ENCODE measurements at regions not wholly inside any gene's neighbourhood (a gene's known extent, or its start where the extent isn't known, plus 50 kb on each side); places are given as distances from the start of the nearest gene placed in this dataset.

- TF ChIP-seq CTCF (IDR thresholded peaks at IDR 0.05): no peak
- no peak for TF ChIP-seq EP300 (IDR thresholded peaks at IDR 0.05)
- no peak for TF ChIP-seq POLR2AphosphoS5 (IDR thresholded peaks at IDR 0.05)
- no peak for TF ChIP-seq POLR2A (IDR thresholded peaks at IDR 0.05; ENCODE audit: low read depth)
- Histone ChIP-seq H3K36me3 (no peaks in the 10 kb centered on the region), H3K4me3 (no peak overlapping the region), H3K4me1 (peaks cover 0 to 4% (median 0%) of the 10 kb centered on the region in 4 donors), H3K9me3 (no peaks in the 10 kb centered on the region), H3K27me3 (no peaks in the 10 kb centered on the region), H3K27ac (replicated peaks in 1 of 4) (no peak overlapping the region)
- no peak for DNase-seq (ENCODE audit: extremely low spot score)
- 77% methylated on average over 4 of the region's 4 CpGs for WGBS
- intact Hi-C loops (cut with DNase I): no loop called here
Measured at GRCh38 chr12:127896661-127897060, 370.3 kb upstream of the TMEM132C start.

GRCh38 chr12:127898616-127899015 lies 368.4 kb upstream of the TMEM132C start:
- intact Hi-C loops (cut with DNase I): no loop called here
- WGBS: 86% methylated on average over 14 of the region's 14 CpGs
- TF ChIP-seq EP300 (IDR thresholded peaks at IDR 0.05): no peak

GRCh38 chr12:127899971-127900370 lies 367.0 kb upstream of the TMEM132C start:
- intact Hi-C loops (cut with DNase I): no loop called here
- 70% methylated on average over 5 of the region's 5 CpGs for WGBS
- DNase-seq (ENCODE audit: extremely low spot score): no peak
- Histone ChIP-seq H3K27me3 (no peaks in the 10 kb centered on the region), H3K4me3 (no peak overlapping the region), H3K36me3 (no peaks in the 10 kb centered on the region), H3K27ac (replicated peaks in 1 of 4) (no peak overlapping the region), H3K9me3 (no peaks in the 10 kb centered on the region), H3K4me1 (no peaks in the 10 kb centered on the region)
- TF ChIP-seq EP300 (IDR thresholded peaks at IDR 0.05) (no peak), POLR2A (IDR thresholded peaks at IDR 0.05; ENCODE audit: low read depth) (no peak), CTCF (IDR thresholded peaks at IDR 0.05) (no peak), POLR2AphosphoS5 (IDR thresholded peaks at IDR 0.05) (no peak)

More at GRCh38 chr12:127898616-127899015, 368.4 kb upstream of the TMEM132C start:
- H3K4me1 ChIP-seq: peaks cover 0 to 4% (median 0%) of the 10 kb centered on the region in 4 donors
- H3K27me3 ChIP-seq: no peaks in the 10 kb centered on the region
- H3K9me3 ChIP-seq: no peaks in the 10 kb centered on the region
- H3K4me3 ChIP-seq: no peak overlapping the region
- no peak overlapping the region for H3K27ac ChIP-seq (replicated peaks in 1 of 4)
- no peak for DNase-seq (ENCODE audit: extremely low spot score)
- no peaks in the 10 kb centered on the region for H3K36me3 ChIP-seq

GRCh38 chr12:127900386-127900785 lies 366.6 kb upstream of the TMEM132C start:
- Histone ChIP-seq H3K4me3 (no peak overlapping the region), H3K27me3 (no peaks in the 10 kb centered on the region), H3K4me1 (no peaks in the 10 kb centered on the region), H3K9me3 (peaks cover 0 to 2% (median under 1%) of the 10 kb centered on the region in 4 donors), H3K27ac (replicated peaks in 1 of 4) (no peak overlapping the region), H3K36me3 (no peaks in the 10 kb centered on the region)
- TF ChIP-seq POLR2AphosphoS5 (IDR thresholded peaks at IDR 0.05) (no peak), POLR2A (IDR thresholded peaks at IDR 0.05; ENCODE audit: low read depth) (no peak), EP300 (IDR thresholded peaks at IDR 0.05) (no peak), CTCF (IDR thresholded peaks at IDR 0.05) (no peak)
- WGBS: 70% methylated on average over 5 of the region's 5 CpGs
- no peak for DNase-seq (ENCODE audit: extremely low spot score)
- intact Hi-C loops (cut with DNase I): no loop called here

GRCh38 chr12:127903146-127903545 lies 363.8 kb upstream of the TMEM132C start:
- TF ChIP-seq CTCF (IDR thresholded peaks at IDR 0.05) (no peak), POLR2AphosphoS5 (IDR thresholded peaks at IDR 0.05) (no peak), EP300 (IDR thresholded peaks at IDR 0.05) (no peak), POLR2A (IDR thresholded peaks at IDR 0.05; ENCODE audit: low read depth) (no peak)
- Histone ChIP-seq H3K27ac (replicated peaks in 1 of 4) (no peak overlapping the region), H3K9me3 (peaks cover 0 to 6% (median 2%) of the 10 kb centered on the region in 4 donors), H3K4me3 (no peak overlapping the region), H3K36me3 (no peaks in the 10 kb centered on the region), H3K27me3 (no peaks in the 10 kb centered on the region), H3K4me1 (no peaks in the 10 kb centered on the region)
- no peak for DNase-seq (ENCODE audit: extremely low spot score)
- intact Hi-C loops (cut with DNase I): no loop called here
- 29% methylated on average over 5 of the region's 5 CpGs for WGBS
